ENCODE measurements at regions not wholly inside any gene's neighbourhood (a gene's known extent, or its start where the extent isn't known, plus 50 kb on each side); places are given as distances from the start of the nearest gene placed in this dataset.
"Not testable (repeated sequence)": the region's sequence is repeated elsewhere in the genome, so short reads cannot be mapped to it uniquely, and the experiment has no call there.

- not testable (repeated sequence) for DNase-seq (ENCODE audit: extremely low read depth in 1 of 2, low read depth in 1 of 2)
Measured at GRCh38 chr6:84291033-84291432, 63.6 kb upstream of the CEP162 start.

- DNase-seq (ENCODE audit: extremely low read depth in 1 of 2, low read depth in 1 of 2) = no peak
Measured at GRCh38 chr6:84284428-84285049, 57.1 kb upstream of the CEP162 start.

- DNase-seq (ENCODE audit: extremely low read depth in 1 of 2, low read depth in 1 of 2) = no peak
Measured at GRCh38 chr6:84282550-84282949, 55.1 kb upstream of the CEP162 start.

GRCh38 chr6:84280639-84281038 is 53.2 kb upstream of the CEP162 start:
- DNase-seq (ENCODE audit: extremely low read depth in 1 of 2, low read depth in 1 of 2) = no peak

GRCh38 chr6:84280030-84280429 is 52.6 kb upstream of the CEP162 start:
- no peak for DNase-seq (ENCODE audit: extremely low read depth in 1 of 2, low read depth in 1 of 2)

GRCh38 chr6:84278321-84278998 is 51.0 kb upstream of the CEP162 start:
- no peak for DNase-seq (ENCODE audit: extremely low read depth in 1 of 2, low read depth in 1 of 2)

All from stimulated activated CD8-positive, alpha-beta memory T cell treated with anti-CD3 and anti-CD28 coated beads, Interleukin-7, amount 100 ng/mL, for 48 hours (primary cell).